HEK293 (cell line): ENCODE measurements at regions not wholly inside any gene's neighbourhood (a gene's known extent, or its start where the extent isn't known, plus 50 kb on each side); places are given as distances from the start of the nearest gene placed in this dataset.

Experiments
- CTCF ChIA-PET: fragments of 350-600 bp; formaldehyde crosslinking; extraction: SDS; loops from one replicate; lab custom pipeline; 2021; ENCODE audit warnings: antibody characterized with exemption; lab: Yijun Ruan, JAX
- POLR2A ChIA-PET: fragments of 300-600 bp; formaldehyde crosslinking; extraction: SDS; loops from one replicate; lab custom pipeline; 2020; ENCODE audit warnings: antibody characterized with exemption, inconsistent platforms; lab: Yijun Ruan, JAX
- H3K27ac ChIP-seq: fragments of 200-500 bp; sonication (Bioruptor generic); 2 replicates; pipeline ENCODE4 v1.5.1; 2014; ENCODE audit warnings: low read depth, low read length, control low read depth, inconsistent platforms; ENCODE audit errors: extremely low read depth
- H3K36me3 ChIP-seq, 2 experiments: fragments of 200-500 bp in 1 of 2; sonication (Bioruptor generic) in 1 of 2; 1 replicate in 1 of 2; 2 replicates in 1 of 2; pipeline ENCODE4 v1.5.1; 2014 to 2017; ENCODE audit warnings: inconsistent platforms in 2 of 2, low read length in 2 of 2; ENCODE audit not compliant: control insufficient read depth in 2 of 2, insufficient read depth in 1 of 2
- H3K4me1 ChIP-seq: fragments of 200-500 bp; sonication (Bioruptor generic); 2 replicates; pipeline ENCODE4 v1.5.1; 2014; ENCODE audit warnings: mild to moderate bottlenecking, low read length, inconsistent platforms; ENCODE audit not compliant: control insufficient read depth, insufficient read depth
- H3K4me3 ChIP-seq: 2 replicates; pipeline ENCODE4 v1.5.1; 2011; ENCODE audit warnings: low read depth, mild to moderate bottlenecking, control low read depth, low read length, moderate library complexity
- H3K9me3 ChIP-seq: fragments of 200-500 bp; sonication (Bioruptor generic); 2 replicates; pipeline ENCODE4 v1.5.1; 2014; ENCODE audit warnings: low read depth, low read length, inconsistent platforms; ENCODE audit not compliant: control insufficient read depth, insufficient read depth
- BCL6B ChIP-seq: fragments of 450-650 bp; formaldehyde crosslinking; IDR thresholded peaks from 2 replicates; pipeline ENCODE4 v1.5.1; 2017; ENCODE audit warnings: missing biosample characterization, missing genetic modification characterization
- KLF7 ChIP-seq: fragments of 450-650 bp; formaldehyde crosslinking; IDR thresholded peaks from 2 replicates; pipeline ENCODE4 v1.5.1; 2016; ENCODE audit warnings: missing biosample characterization, missing genetic modification characterization, borderline replicate concordance
- MYNN ChIP-seq: fragments of 450-650 bp; formaldehyde crosslinking; IDR thresholded peaks from 2 replicates; pipeline ENCODE4 v1.5.1; 2016; ENCODE audit warnings: missing biosample characterization, missing genetic modification characterization, borderline replicate concordance
- PRDM2 ChIP-seq: fragments of 450-650 bp; formaldehyde crosslinking; IDR thresholded peaks from 2 replicates; pipeline ENCODE4 v1.5.1; 2016; ENCODE audit warnings: missing biosample characterization, missing genetic modification characterization, borderline replicate concordance
- PRDM4 ChIP-seq: fragments of 450-650 bp; formaldehyde crosslinking; IDR thresholded peaks from 2 replicates; pipeline ENCODE4 v1.5.1; 2017; ENCODE audit warnings: missing biosample characterization, missing genetic modification characterization
- SP7 ChIP-seq: fragments of 450-650 bp; formaldehyde crosslinking; IDR thresholded peaks from 2 replicates; pipeline ENCODE4 v1.5.1; 2016; ENCODE audit warnings: missing biosample characterization, missing genetic modification characterization
- ZBTB21 ChIP-seq: fragments of 450-650 bp; formaldehyde crosslinking; IDR thresholded peaks from 2 replicates; pipeline ENCODE4 v1.5.1; 2017; ENCODE audit warnings: missing biosample characterization, missing genetic modification characterization
- ZBTB7A ChIP-seq: fragments of 450-650 bp; formaldehyde crosslinking; IDR thresholded peaks from 2 replicates; pipeline ENCODE4 v1.5.1; 2016; ENCODE audit warnings: low read depth, missing biosample characterization, missing genetic modification characterization
- ZNF2 ChIP-seq: fragments of 450-650 bp; formaldehyde crosslinking; IDR thresholded peaks from 2 replicates; pipeline ENCODE4 v1.5.1; 2016; ENCODE audit warnings: missing biosample characterization, missing genetic modification characterization
- ZNF202 ChIP-seq: fragments of 450-650 bp; formaldehyde crosslinking; IDR thresholded peaks from 2 replicates; pipeline ENCODE4 v1.5.1; 2016; ENCODE audit warnings: missing biosample characterization, missing genetic modification characterization, borderline replicate concordance
- ZNF211 ChIP-seq: fragments of 450-650 bp; formaldehyde crosslinking; IDR thresholded peaks from 2 replicates; pipeline ENCODE4 v1.5.1; 2016; ENCODE audit warnings: low read depth, missing biosample characterization, missing genetic modification characterization
- ZNF362 ChIP-seq: fragments of 450-650 bp; formaldehyde crosslinking; IDR thresholded peaks from 2 replicates; pipeline ENCODE4 v1.5.1; 2016; ENCODE audit warnings: missing biosample characterization, missing genetic modification characterization
- ZNF488 ChIP-seq: fragments of 450-650 bp; formaldehyde crosslinking; IDR thresholded peaks from 2 replicates; pipeline ENCODE4 v1.5.1; 2016; ENCODE audit warnings: missing biosample characterization, missing genetic modification characterization
- ZNF654 ChIP-seq: fragments of 450-650 bp; formaldehyde crosslinking; IDR thresholded peaks from 2 replicates; pipeline ENCODE4 v1.5.1; 2016; ENCODE audit warnings: low read depth, missing biosample characterization, missing genetic modification characterization
- ZNF76 ChIP-seq: fragments of 450-650 bp; formaldehyde crosslinking; IDR thresholded peaks from 2 replicates; pipeline ENCODE4; 2016; ENCODE audit warnings: low read depth, missing biosample characterization, missing genetic modification characterization, borderline replicate concordance
- ZNF768 ChIP-seq: fragments of 450-650 bp; formaldehyde crosslinking; IDR thresholded peaks from 2 replicates; pipeline ENCODE4 v1.5.1; 2018; ENCODE audit warnings: missing biosample characterization, mild to moderate bottlenecking, missing genetic modification characterization

- no peak for TF ChIP-seq ZNF488
- no peak for TF ChIP-seq ZNF362
- no peak for TF ChIP-seq SP7 (tag by site-specific recombination)
- no peak for TF ChIP-seq BCL6B (tag by site-specific recombination)
- TF ChIP-seq ZNF2 (tag by site-specific recombination), result no peak
- TF ChIP-seq ZBTB7A (tag by site-specific recombination), result no peak
- TF ChIP-seq ZNF768, result no peak
- no peak for TF ChIP-seq KLF7
- TF ChIP-seq PRDM4, result no peak
- no peak for TF ChIP-seq ZNF202 (tag by site-specific recombination)
- no peak for TF ChIP-seq ZNF76 (tag by site-specific recombination)
- TF ChIP-seq ZBTB21, result no peak
- no peak for TF ChIP-seq ZNF211
- TF ChIP-seq PRDM2, result no peak
- no peak for TF ChIP-seq MYNN (tag by site-specific recombination)
- no peak for TF ChIP-seq ZNF654 (tag by site-specific recombination)
- ChIA-PET POLR2A (no interaction called here), CTCF (interaction anchor here (0.7 kb wide), 1 partner anchor 617 kb away, joined by 4 read pairs; no protein-coding TSS in a partner anchor)
- Histone ChIP-seq H3K4me1 (no peaks in the 10 kb centered on the region), H3K36me3 (no peaks in the 10 kb centered on the region), H3K9me3 (no peaks in the 10 kb centered on the region), H3K27ac (no peak overlapping the region), H3K4me3 (no peak overlapping the region)
Observed at GRCh38 chr5:164175083-164175482, 669.7 kb downstream of the MAT2B start.
